DMS153 treated with DMSO at 0.1 percent for 48 hours (cell line): ENCODE measurements at regions not wholly inside any gene's neighbourhood (a gene's known extent, or its start where the extent isn't known, plus 50 kb on each side); places are given as distances from the start of the nearest gene placed in this dataset.
A peak's percentile ranks its signal among the peaks of the same experiment; 100 is the strongest.

Experiments
- DNase-seq: peaks from one replicate; lab custom pipeline; 2025; ENCODE audit not compliant: unreplicated experiment; lab: John Stamatoyannopoulos, UW

DNA sequence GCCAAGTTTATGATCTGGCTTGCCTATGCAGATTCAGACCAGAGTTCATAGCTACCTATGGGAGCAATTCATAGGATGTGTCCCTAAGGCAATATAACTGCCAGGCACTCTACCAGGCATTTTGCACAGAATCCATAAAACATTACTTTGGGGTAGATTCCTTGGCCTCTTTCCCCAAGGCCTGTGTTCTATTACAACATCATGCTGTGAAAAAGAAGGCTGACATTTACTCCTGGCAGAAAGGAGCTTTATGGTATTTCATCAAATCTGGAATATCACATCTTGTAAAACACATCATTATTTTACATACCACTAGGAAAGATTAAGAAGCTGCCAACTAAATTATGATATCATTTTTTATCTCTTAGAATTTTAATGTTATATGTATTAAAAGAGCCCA is 287.0 kb upstream of the MARCKS start:
- no peak for DNase-seq

DNA sequence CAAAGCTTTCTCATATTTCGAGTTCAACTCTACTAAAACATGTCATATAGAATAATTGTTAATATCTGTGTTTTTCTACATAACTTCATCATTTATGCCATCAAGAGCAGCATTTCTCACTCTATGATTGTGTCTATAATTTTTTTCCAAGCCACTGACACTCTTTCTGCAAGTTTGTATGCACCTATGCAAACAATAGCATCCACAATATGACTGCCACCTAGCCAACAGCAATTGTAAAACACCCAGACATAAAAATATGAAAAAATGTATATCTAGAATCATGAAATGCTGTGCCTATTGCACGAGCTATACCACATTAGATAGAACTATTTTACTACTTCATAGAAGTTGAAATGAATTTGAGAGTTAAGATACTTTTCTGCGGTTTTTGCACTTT is 286.5 kb upstream of the MARCKS start:
- DNase-seq = no peak

DNA sequence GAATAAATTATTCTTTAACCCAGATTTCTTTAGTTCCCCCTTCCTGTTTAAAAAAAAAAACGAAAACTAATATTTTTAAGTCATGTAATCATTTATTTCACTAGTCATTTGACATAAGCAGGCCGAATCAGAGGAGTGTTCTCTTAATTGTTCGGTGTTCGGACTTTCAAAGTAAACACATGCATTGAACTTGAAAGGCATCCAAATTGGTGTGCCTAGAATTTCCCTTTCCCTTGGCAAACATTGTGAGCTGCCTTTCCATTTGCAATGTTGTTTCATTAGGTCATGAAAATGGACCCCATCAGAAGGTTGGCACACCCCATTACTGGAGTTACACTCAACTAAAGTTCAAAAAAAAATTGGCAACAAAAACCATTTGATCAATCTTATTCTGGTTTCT is 283.0 kb upstream of the MARCKS start:
- DNase-seq = no peak

DNA sequence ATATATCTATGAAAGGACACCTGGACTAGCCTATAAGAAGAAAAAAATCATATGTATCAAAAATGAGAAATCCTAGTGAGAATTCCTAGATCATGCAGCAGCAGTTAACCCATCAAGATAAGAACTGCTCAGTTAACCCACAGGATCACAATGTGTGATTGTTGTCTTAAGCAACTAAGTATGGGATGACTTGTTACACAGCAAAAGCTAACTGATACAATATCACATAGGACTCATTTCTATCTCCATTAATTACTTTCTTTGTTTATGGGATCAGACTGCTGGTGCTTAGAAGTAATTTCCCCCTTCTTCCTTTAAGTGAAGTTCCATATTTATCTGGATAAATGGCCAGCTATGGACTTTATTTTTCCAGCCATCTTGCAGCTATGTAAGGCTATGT is 280.8 kb upstream of the MARCKS start:
- DNase-seq = no peak

- no peak for DNase-seq
Measured at GRCh38 chr6:113578691-113579090, 278.5 kb upstream of the MARCKS start.

GRCh38 chr6:113584767-113585166 is 272.4 kb upstream of the MARCKS start:
- no peak for DNase-seq

DNA sequence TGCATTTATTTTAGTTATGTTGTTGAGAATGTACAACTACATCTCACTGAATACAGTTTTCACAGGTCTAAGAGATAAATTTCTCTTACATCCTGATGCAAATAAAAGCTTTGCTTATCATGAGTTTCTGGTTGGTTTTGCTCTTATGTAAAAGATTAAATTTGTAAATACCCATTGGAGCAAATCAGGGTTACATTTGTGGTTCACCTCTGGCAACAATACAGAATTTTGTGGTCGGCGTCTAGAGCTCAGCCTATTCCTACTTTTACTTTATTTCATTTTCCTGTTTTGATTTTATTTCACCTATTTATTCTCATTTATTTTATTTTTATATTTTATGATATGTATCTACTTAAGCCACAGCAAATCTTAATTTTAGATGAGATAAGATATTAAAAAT is 271.9 kb upstream of the MARCKS start:
- no peak for DNase-seq

- no peak for DNase-seq
Measured at GRCh38 chr6:113586413-113587077, 270.6 kb upstream of the MARCKS start.

DNA sequence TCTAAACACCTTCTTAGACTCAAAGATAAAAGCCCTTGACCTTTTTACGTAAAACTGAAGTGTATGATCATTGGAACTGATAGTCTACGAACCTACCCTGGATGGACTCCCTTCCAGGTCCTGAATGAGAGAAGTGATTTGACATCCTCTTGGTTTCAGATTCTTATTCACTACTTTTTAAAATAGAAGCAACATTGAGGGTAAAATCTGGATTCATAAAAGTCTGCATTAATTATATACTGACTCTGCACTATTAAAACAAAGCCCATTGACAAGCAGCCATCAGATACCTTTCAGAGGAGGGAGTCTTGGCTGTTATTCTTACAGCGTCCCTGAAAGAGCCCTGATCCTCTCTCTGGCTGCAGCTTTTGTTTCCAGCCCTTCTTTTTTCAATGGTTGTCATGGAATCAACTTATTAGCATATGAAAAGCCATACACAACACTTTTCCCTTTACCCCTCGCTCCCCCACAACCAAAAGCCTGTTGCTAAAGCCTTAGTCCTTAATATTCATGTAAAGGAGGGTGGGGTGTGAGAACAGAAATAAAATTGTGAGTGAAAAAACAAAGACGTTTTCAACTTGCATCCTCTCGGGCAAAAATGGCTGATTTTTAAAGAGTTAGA is 270.0 kb upstream of the MARCKS start:
- peak; percentile 84 for DNase-seq

DNA sequence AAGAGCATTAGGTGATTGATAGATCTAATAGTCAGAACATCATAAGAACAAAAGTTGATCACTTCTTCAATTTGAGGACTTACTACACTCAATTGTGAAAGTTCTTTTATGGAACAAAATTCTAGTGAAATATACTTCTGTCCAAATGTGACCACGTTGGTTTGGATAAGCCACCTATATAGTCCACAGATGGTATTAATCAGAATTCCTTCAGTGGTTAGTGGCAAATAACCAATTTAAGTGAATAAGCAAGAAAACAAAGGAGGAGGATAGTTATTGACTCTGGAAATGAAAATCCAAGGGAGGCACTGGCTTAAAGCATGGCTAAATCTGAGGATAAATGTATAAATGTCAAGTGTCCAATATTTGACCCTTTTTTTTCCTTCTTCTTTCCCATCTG is 268.5 kb upstream of the MARCKS start:
- no peak for DNase-seq

DNA sequence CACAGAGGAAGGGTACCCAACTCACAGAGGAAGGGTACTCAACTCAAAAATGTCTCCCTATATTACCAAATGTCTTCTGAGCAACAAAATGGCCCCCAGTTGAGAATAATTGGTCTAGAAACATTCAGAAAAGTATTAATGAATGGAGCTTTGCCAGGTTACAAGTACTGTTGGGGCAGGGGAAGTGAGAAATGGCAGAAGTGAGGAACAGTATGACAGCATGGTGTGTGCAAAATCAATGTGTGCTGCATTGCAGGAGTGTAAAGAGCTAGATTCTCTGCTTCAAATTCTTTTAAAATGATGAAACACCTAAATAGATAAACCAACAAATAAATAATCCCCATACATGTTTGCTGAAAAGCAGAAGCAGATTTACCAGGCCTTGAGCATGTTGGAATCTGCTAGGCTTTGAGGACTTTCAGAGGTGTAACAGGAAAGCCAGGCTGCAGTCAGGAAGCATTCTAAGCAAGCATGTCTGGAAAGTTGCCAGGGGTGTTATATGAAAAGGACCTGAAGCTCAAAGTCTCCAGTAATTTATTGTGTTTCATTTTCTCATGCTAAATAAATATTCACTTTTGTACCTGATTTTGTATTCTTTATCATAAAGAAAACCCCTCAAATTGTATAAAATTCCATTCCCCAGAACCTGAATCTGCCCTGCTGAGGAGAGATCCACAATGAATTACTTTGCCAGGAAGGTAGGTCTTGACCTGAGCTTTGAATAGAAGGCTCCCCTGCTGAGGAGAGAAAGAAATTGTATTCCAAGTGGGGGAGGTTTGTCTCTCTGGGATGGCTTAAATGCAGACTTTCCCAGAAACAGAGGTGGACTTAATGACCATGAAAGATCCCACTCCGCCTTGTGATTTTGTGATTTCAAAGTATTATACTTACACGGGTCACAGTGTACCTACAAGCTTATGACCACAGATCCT is 265.0 kb upstream of the MARCKS start:
- peak; percentile 83 for DNase-seq

- DNase-seq = no peak
Measured at GRCh38 chr6:113594726-113595125, 262.4 kb upstream of the MARCKS start.

DNA sequence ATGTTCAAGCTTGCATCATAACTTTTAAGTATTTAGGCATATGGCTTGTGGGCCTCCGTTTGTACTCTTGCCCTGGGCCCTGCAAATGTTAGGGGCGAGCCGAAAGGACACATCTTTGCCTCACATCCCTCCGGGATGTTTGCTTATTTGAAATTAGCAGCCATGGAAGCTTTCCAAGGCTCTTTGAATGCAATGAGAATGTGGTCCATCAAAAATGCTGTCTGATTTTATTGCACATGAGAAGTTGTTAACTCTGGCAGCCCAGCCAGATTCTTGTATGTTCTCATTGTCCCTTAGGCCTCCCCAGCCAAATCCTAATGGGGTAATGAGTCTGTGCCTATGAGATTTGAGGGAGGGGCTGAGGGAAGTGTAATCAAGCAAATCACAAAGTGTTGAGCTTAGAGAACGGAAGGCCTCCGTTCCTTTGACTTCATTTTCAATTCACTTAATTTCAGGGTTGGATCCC is 261.2 kb upstream of the MARCKS start:
- no peak for DNase-seq

- DNase-seq = peak; percentile 91
Measured at GRCh38 chr6:113596387-113597230, 260.5 kb upstream of the MARCKS start.

- DNase-seq = no peak
Measured at GRCh38 chr6:113597231-113597583, 259.9 kb upstream of the MARCKS start.

DNA sequence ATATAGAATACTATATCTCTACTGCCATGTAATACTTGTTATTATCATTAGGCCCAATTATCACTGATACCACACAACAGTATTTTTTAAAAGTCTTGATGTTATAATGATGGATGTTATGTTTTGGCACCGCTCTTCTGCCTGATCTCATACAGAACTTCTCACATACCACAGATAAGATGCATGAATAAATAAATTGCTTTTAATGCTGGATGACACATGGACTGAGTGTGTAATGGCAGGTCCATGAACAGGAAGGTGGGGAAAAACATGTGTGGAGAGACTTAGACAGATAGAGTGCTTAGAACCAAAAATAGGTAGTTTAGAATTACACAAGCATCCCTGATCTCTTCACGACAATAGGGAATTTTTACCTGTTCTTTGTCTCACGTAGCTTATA is 258.4 kb upstream of the MARCKS start:
- no peak for DNase-seq

- no peak for DNase-seq
Measured at GRCh38 chr6:113599444-113599843, 257.7 kb upstream of the MARCKS start.

DNA sequence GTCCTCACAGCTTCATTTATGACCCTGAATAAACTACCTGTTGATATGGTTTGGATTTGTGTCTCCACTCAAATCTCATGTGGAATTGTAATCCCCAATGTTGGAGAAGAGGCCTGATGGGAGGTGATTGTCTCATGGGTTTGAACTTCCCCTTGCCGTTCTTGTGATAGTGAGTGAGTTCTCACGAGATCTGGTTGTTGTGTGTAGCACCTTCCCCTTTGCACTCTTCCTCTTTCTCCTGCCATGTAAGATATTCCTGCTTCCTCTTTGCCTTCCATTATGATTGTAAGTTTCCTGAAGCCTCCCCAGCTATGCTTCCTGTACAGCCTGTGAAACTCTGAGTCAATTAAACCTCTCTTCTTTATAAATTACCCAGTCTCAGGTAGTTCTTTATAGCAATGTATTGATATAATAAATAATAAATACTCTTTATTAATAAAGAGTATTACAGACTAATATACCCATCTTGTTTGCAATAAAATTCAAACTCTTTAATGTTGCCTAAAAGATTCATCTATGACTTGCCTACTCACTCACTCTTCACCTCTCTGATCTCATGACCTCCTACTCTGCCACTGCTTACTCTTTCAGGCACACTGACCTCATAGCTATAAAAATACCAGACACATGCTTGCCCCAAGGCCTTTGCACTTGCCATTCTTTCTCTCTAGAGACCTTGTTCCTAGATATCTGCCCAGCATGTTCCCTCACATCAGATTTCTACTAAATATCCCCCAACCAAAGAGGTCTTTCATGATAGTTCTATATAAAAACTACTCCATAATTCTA is 256.4 kb upstream of the MARCKS start:
- DNase-seq = no peak

DNA sequence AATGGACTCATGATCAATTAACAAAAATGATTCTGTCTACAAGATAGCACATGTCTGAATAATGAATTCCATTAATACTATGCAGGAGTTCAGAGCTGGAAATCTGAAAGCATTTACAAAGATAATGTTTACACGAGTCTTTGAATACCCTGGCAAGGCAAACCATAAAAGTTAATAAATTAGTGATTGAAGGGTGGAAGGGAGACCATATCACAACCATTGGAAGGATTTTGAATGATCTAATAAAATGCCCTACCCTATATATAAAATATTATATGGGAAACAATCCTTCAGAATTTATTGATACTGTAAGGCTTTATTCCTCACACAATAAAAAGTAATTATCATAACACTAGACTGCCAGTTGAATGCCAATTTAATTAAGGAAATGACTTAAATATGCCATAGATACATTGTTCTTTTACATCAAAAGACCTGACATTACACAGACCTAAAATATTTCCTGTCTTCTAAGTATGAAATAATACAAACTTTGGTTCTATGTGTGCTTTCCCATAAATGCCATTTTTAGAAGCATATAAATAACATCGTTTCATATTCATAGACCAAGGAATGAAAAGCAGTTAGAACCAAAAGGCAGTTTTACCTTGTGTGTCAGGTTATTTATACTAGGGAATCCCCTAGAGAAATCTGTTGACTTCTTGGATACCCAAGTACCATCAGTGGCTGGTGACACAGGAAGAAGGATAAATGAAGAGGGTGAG is 249.2 kb upstream of the MARCKS start:
- DNase-seq = no peak
